H1 (cell line): ENCODE measurements at regions not wholly inside any gene's neighbourhood (a gene's known extent, or its start where the extent isn't known, plus 50 kb on each side); places are given as distances from the start of the nearest gene placed in this dataset.

Source experiments
- TF ChIP-seq, protein P1 (sequence below): fragments of 300-600 bp; sonication (generic); IDR thresholded peaks from 2 replicates; pipeline ENCODE4 v1.7.1; 2012; ENCODE audit warnings: low read length, moderate library complexity, mild to moderate bottlenecking, inconsistent platforms; ENCODE audit not compliant: insufficient replicate concordance

DNA sequence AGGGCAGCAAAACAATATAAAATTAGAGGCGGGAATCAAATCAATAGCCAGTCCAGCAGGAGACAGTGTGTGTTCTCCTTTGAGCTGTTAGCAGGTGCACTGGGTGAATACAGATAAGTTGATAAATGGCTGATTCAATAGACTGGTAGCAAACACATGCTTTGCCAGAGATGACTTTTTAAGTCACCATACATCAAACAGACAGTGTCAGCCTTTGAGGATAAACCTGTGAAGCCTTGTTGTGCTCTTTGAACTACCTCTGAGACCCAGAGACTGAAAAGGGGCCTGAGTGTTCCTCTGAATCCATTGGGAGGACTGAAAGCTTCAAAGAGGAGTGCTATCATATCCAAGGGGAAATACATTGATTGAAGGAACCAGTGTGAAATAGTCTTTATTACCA lies 301.9 kb downstream of the RASEF start (continued):
- TF ChIP-seq, protein P1, sequence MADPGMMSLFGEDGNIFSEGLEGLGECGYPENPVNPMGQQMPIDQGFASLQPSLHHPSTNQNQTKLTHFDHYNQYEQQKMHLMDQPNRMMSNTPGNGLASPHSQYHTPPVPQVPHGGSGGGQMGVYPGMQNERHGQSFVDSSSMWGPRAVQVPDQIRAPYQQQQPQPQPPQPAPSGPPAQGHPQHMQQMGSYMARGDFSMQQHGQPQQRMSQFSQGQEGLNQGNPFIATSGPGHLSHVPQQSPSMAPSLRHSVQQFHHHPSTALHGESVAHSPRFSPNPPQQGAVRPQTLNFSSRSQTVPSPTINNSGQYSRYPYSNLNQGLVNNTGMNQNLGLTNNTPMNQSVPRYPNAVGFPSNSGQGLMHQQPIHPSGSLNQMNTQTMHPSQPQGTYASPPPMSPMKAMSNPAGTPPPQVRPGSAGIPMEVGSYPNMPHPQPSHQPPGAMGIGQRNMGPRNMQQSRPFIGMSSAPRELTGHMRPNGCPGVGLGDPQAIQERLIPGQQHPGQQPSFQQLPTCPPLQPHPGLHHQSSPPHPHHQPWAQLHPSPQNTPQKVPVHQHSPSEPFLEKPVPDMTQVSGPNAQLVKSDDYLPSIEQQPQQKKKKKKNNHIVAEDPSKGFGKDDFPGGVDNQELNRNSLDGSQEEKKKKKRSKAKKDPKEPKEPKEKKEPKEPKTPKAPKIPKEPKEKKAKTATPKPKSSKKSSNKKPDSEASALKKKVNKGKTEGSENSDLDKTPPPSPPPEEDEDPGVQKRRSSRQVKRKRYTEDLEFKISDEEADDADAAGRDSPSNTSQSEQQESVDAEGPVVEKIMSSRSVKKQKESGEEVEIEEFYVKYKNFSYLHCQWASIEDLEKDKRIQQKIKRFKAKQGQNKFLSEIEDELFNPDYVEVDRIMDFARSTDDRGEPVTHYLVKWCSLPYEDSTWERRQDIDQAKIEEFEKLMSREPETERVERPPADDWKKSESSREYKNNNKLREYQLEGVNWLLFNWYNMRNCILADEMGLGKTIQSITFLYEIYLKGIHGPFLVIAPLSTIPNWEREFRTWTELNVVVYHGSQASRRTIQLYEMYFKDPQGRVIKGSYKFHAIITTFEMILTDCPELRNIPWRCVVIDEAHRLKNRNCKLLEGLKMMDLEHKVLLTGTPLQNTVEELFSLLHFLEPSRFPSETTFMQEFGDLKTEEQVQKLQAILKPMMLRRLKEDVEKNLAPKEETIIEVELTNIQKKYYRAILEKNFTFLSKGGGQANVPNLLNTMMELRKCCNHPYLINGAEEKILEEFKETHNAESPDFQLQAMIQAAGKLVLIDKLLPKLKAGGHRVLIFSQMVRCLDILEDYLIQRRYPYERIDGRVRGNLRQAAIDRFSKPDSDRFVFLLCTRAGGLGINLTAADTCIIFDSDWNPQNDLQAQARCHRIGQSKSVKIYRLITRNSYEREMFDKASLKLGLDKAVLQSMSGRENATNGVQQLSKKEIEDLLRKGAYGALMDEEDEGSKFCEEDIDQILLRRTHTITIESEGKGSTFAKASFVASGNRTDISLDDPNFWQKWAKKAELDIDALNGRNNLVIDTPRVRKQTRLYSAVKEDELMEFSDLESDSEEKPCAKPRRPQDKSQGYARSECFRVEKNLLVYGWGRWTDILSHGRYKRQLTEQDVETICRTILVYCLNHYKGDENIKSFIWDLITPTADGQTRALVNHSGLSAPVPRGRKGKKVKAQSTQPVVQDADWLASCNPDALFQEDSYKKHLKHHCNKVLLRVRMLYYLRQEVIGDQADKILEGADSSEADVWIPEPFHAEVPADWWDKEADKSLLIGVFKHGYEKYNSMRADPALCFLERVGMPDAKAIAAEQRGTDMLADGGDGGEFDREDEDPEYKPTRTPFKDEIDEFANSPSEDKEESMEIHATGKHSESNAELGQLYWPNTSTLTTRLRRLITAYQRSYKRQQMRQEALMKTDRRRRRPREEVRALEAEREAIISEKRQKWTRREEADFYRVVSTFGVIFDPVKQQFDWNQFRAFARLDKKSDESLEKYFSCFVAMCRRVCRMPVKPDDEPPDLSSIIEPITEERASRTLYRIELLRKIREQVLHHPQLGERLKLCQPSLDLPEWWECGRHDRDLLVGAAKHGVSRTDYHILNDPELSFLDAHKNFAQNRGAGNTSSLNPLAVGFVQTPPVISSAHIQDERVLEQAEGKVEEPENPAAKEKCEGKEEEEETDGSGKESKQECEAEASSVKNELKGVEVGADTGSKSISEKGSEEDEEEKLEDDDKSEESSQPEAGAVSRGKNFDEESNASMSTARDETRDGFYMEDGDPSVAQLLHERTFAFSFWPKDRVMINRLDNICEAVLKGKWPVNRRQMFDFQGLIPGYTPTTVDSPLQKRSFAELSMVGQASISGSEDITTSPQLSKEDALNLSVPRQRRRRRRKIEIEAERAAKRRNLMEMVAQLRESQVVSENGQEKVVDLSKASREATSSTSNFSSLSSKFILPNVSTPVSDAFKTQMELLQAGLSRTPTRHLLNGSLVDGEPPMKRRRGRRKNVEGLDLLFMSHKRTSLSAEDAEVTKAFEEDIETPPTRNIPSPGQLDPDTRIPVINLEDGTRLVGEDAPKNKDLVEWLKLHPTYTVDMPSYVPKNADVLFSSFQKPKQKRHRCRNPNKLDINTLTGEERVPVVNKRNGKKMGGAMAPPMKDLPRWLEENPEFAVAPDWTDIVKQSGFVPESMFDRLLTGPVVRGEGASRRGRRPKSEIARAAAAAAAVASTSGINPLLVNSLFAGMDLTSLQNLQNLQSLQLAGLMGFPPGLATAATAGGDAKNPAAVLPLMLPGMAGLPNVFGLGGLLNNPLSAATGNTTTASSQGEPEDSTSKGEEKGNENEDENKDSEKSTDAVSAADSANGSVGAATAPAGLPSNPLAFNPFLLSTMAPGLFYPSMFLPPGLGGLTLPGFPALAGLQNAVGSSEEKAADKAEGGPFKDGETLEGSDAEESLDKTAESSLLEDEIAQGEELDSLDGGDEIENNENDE: no peak
